Prostate gland (tissue), 2 donors: ENCODE measurements at regions not wholly inside any gene's neighbourhood (a gene's known extent, or its start where the extent isn't known, plus 50 kb on each side); places are given as distances from the start of the nearest gene placed in this dataset.
"Not testable (repeated sequence)": the region's sequence is repeated elsewhere in the genome, so short reads cannot be mapped to it uniquely, and the experiment has no call there.

Experiments
- DNase-seq: peaks from one replicate; pipeline ENCODE4 v3.0.0-alpha.2; 2019; ENCODE audit warnings: low spot score
- H3K27ac ChIP-seq, 2 donors: fragments of 200-600 bp; sonication (generic); 2 replicates each; pipeline ENCODE4 v1.5.1; 2017 to 2019
- H3K27me3 ChIP-seq: fragments of 200-600 bp; sonication (generic); replicated peaks from 2 replicates; pipeline ENCODE4 v1.5.1; 2019; ENCODE audit not compliant: insufficient read depth
- H3K36me3 ChIP-seq, 2 donors: fragments of 200-600 bp; sonication (generic); 1 replicate in 1 of 2; 2 replicates in 1 of 2; pipeline versions ENCODE4 v1.5.1 to v1.8.1; 2017 to 2019
- H3K4me1 ChIP-seq: fragments of 200-600 bp; sonication (generic); replicated peaks from 2 replicates; pipeline ENCODE4 v1.5.1; 2019
- H3K4me3 ChIP-seq, 2 donors: fragments of 200-600 bp; sonication (generic); 2 replicates each; pipeline ENCODE4 v1.5.1; 2017 to 2019
- H3K9me3 ChIP-seq: fragments of 200-600 bp; sonication (generic); 2 replicates; pipeline ENCODE4 v1.5.1; 2017
- POLR2A ChIP-seq: fragments of 450-650 bp; IDR thresholded peaks from one replicate; pipeline ENCODE4 v1.6.1; 2016; ENCODE audit warnings: antibody characterized with exemption, mild to moderate bottlenecking
- POLR2AphosphoS5 ChIP-seq: sonication (generic); formaldehyde crosslinking; IDR thresholded peaks from one replicate; pipeline ENCODE4 v1.6.1; 2017; ENCODE audit warnings: antibody characterized with exemption
- WGBS: methylation state at CpG from one replicate; pipeline ENCODE4 v1.1.5; 2018; 5-methylcytosine and 5-hydroxymethylcytosine counted together
- intact Hi-C: fragments of 100-400 bp; cut with DNase I; formaldehyde crosslinking; loops from one replicate; pipeline ENCODE4 v1.14.2; 2022
- TF ChIP-seq, protein P1 (sequence below), 4 experiments: fragments of 200-600 bp in 2 of 4; fragments of 450-650 bp in 2 of 4; sonication (generic) in 2 of 4; IDR thresholded peaks; 1 replicate in 3 of 4; 2 replicates in 1 of 4; pipeline ENCODE4 v1.5.1; 2016 to 2019; ENCODE audit warnings: antibody characterized with exemption in 4 of 4, mild to moderate bottlenecking in 2 of 4, moderate library complexity in 2 of 4

DNA sequence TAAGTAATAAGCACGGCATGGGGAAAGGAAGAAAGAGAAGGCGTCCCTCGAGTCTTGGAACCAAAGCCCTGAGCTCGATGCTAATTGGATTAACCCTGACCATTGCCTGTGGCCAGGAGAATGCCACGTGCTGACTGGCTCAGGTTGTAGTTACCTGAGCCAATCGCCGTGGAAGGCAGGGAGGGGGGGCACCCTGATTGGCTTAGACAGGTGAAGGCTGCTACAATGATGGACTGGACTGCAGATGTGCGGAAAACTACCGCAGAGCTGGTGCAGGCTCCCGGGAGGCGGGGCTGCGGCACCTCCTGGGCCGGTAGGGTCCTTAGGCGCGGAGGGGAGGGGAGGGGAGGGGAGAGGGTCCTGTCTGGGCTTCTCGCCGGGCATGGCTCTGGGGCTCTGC is 121.3 kb downstream of the TFAP2C start:
- Histone ChIP-seq H3K4me3 (no peak overlapping the region), H3K27ac (no peak overlapping the region), H3K27me3 (no peaks in the 10 kb centered on the region), H3K4me1 (no peaks in the 10 kb centered on the region), H3K36me3 (no peaks in the 10 kb centered on the region), H3K9me3 (no peaks in the 10 kb centered on the region)
- no peak for DNase-seq
- WGBS: 57% methylated on average over 15 of the region's 17 CpGs
- TF ChIP-seq POLR2AphosphoS5: no peak
- TF ChIP-seq, protein P1, sequence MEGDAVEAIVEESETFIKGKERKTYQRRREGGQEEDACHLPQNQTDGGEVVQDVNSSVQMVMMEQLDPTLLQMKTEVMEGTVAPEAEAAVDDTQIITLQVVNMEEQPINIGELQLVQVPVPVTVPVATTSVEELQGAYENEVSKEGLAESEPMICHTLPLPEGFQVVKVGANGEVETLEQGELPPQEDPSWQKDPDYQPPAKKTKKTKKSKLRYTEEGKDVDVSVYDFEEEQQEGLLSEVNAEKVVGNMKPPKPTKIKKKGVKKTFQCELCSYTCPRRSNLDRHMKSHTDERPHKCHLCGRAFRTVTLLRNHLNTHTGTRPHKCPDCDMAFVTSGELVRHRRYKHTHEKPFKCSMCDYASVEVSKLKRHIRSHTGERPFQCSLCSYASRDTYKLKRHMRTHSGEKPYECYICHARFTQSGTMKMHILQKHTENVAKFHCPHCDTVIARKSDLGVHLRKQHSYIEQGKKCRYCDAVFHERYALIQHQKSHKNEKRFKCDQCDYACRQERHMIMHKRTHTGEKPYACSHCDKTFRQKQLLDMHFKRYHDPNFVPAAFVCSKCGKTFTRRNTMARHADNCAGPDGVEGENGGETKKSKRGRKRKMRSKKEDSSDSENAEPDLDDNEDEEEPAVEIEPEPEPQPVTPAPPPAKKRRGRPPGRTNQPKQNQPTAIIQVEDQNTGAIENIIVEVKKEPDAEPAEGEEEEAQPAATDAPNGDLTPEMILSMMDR (IDR thresholded peaks at IDR 0.05): no peak
- TF ChIP-seq POLR2A: no peak
- intact Hi-C loops: no loop called here

DNA sequence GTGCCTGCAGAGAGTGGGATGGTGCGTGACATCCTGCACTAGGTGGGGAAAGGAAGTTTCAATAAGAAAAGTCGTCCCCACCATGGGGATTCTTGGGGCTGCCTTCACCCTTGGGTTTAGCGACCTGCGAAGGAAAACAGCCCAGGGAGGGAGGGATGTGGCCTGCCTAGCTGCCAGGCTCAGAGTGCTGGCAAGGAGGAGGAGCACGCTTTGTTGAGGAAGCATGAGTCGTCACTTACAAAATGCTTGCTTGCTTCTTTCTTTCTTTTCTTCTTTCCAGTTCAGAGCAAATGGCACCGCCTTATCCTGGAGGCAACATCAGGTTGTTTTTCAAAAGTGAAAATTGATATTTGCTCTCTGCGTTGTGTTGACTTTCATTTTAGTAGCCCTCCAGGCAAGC is 123.2 kb downstream of the TFAP2C start:
- TF ChIP-seq POLR2AphosphoS5 (no peak), POLR2A (no peak)
- TF ChIP-seq, protein P1 (IDR thresholded peaks at IDR 0.05): no peak
- Histone ChIP-seq H3K36me3 (no peaks in the 10 kb centered on the region), H3K4me3 (no peak overlapping the region), H3K27me3 (no peaks in the 10 kb centered on the region), H3K9me3 (no peaks in the 10 kb centered on the region), H3K27ac (no peak overlapping the region), H3K4me1 (no peaks in the 10 kb centered on the region)
- no peak for DNase-seq
- intact Hi-C loops: no loop called here
- 31% methylated on average over 8 of the region's 8 CpGs for WGBS

DNA sequence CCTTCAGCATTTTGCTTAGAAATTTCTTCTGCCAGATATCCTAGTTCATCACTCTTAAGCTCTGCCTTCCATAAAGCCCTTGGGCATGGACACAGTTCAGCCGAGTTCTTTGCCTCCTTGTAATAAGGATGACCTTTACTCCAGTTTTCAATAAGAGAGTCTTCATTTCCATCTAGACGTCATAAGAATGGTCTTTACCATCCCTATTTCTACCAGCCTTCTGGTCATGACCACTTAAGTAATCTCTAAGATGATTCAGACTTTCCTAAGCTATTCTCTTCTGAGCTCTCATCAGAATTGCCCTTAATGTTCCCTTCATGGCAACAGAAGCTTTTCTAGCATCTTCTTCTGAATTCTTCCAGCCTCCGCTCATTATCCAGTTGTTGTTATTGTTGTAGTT is 126.1 kb downstream of the TFAP2C start:
- no peaks in the 10 kb centered on the region for H3K27me3 ChIP-seq
- TF ChIP-seq POLR2A (no peak), POLR2AphosphoS5 (no peak)
- TF ChIP-seq, protein P1 (IDR thresholded peaks at IDR 0.05): no peak
- intact Hi-C loops: no loop called here
- no peaks in the 10 kb centered on the region for H3K4me1 ChIP-seq
- 89% methylated on average over 3 of the region's 3 CpGs for WGBS
- H3K9me3 ChIP-seq: no peaks in the 10 kb centered on the region
- DNase-seq: no peak
- H3K4me3 ChIP-seq: no peak overlapping the region
- no peaks in the 10 kb centered on the region for H3K36me3 ChIP-seq
- H3K27ac ChIP-seq: no peak overlapping the region

DNA sequence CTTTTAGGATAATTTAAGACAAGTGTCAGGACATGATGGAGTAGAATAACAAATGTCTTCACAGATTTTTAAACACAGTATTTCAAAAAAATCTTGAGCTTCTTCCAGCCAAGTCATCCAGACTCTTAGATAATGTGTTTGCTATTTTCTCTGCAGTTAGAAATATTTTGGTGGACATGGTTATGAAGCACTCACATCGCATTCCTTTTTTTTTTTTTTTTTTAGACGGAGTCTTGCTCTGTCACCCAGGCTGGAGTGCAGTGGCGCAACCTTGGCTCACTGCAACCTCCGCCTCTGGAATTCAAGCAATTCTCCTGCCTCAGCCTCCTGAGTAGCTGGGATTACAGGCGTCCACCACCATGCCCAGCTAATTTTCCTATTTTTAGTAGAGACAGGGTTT is 127.6 kb downstream of the TFAP2C start:
- H3K27me3 ChIP-seq, H3K27ac ChIP-seq, H3K9me3 ChIP-seq, H3K4me1 ChIP-seq, intact Hi-C loops, DNase-seq, H3K4me3 ChIP-seq, H3K36me3 ChIP-seq: not testable (repeated sequence)
- 89% methylated on average over 5 of the region's 5 CpGs for WGBS

DNA sequence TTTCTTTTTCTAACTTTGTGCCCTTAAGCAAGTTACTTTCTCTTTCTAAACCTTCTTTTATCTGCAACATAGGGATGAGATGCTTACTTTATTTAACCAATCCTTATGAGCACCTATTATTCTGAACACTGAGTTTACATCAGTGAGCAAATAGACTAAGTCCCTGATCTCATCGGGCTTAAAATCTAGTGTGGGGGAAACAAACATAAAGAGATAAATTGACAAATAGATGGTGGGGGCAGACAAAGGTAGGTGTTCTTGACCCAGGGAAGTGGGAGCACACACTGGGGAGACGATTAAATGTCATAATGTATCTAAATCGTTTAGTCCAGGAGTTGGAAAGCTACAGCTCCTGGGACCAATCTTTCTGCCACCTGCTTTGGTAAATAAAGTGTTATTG is 129.6 kb downstream of the TFAP2C start:
- no peak for DNase-seq
- no peak overlapping the region for H3K27ac ChIP-seq
- no peaks in the 10 kb centered on the region for H3K4me1 ChIP-seq
- no peaks in the 10 kb centered on the region for H3K9me3 ChIP-seq
- no peaks in the 10 kb centered on the region for H3K36me3 ChIP-seq
- intact Hi-C loops: no loop called here
- no peaks in the 10 kb centered on the region for H3K27me3 ChIP-seq
- 41% methylated on average over 3 of the region's 3 CpGs for WGBS
- TF ChIP-seq POLR2AphosphoS5 (no peak), POLR2A (no peak)
- TF ChIP-seq, protein P1 (IDR thresholded peaks at IDR 0.05): no peak
- H3K4me3 ChIP-seq: no peak overlapping the region
